Endothelial cell of umbilical vein (primary cell): ENCODE measurements at regions not wholly inside any gene's neighbourhood (a gene's known extent, or its start where the extent isn't known, plus 50 kb on each side); places are given as distances from the start of the nearest gene placed in this dataset.

Experiments used
- EZH2 ChIP-seq: IDR thresholded peaks from 2 replicates; pipeline ENCODE4 v1.6.1; 2012; ENCODE audit warnings: borderline replicate concordance, low read depth, mild to moderate bottlenecking, moderate library complexity, low read length, inconsistent platforms; ENCODE audit not compliant: severe bottlenecking
- MYC ChIP-seq: IDR thresholded peaks from one replicate; pipeline ENCODE4 v1.6.1; 2011; ENCODE audit warnings: mild to moderate bottlenecking, low read depth, low read length
- POLR2A ChIP-seq: IDR thresholded peaks from 2 replicates; pipeline ENCODE4 v1.6.1; 2012; ENCODE audit warnings: low read depth, mild to moderate bottlenecking, control low read depth, low read length
- POLR2AphosphoS5 ChIP-seq: IDR thresholded peaks from 2 replicates; pipeline ENCODE4 v1.6.1; 2012; ENCODE audit warnings: low read depth, mild to moderate bottlenecking, control low read depth, low read length, moderate library complexity; ENCODE audit not compliant: insufficient read depth
- TF ChIP-seq, protein P1 (sequence below), 2 donors: IDR thresholded peaks; 1 replicate in 1 of 2; 2 replicates in 1 of 2; pipeline ENCODE4 v1.5.1; 2011; ENCODE audit warnings: low read length in 2 of 2, mild to moderate bottlenecking in 2 of 2, moderate library complexity in 2 of 2, control low read depth in 1 of 2, inconsistent platforms in 1 of 2, low read depth in 1 of 2; ENCODE audit not compliant: insufficient read depth in 1 of 2; ENCODE audit errors: extremely low read depth in 1 of 2
- TF ChIP-seq, protein P2 (sequence below): IDR thresholded peaks from 2 replicates; pipeline ENCODE4 v1.6.1; 2011; ENCODE audit not compliant: insufficient read depth, insufficient read length

DNA sequence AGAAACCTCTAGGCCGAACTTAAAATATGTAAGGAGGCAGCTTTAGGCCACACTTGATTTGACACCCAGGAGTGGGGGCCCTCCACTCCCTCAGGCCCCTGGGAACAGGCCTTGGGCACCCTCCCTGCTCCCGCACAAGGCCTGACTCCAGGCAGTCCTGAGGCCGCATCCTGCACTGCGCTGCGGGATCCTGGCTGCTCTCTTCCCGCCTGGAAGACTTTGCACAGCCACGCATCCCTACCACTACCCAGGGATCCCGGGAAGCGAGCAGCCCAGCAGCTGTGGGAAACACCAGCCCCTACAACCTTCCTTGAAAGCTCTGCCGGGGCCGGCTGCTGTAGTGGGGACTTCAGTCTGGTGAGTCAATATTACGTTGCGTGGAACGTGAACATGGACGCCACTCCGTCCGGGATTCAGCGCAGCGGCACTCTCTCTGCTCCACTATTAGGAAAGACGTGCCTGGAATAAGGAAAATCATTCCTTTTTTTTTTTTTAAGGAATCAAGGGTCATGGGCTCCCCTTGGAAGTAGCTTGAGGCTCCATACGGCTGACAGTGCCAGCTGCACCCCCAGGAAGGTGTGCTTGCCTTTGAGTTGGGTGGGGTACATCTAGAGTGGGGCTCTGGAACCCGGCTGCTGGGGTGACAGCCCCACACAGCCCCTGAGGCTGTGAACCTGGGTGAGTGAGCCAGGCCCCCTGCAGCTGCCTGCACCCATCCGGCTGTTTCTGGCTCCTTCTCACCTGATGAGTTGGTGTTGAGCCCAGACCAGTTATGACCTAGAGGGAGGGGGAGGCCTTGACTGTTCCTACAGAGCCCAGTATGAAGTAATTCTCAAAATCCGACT, 119.2 kb upstream of the TMEM18 start:
- TF ChIP-seq, protein P1, sequence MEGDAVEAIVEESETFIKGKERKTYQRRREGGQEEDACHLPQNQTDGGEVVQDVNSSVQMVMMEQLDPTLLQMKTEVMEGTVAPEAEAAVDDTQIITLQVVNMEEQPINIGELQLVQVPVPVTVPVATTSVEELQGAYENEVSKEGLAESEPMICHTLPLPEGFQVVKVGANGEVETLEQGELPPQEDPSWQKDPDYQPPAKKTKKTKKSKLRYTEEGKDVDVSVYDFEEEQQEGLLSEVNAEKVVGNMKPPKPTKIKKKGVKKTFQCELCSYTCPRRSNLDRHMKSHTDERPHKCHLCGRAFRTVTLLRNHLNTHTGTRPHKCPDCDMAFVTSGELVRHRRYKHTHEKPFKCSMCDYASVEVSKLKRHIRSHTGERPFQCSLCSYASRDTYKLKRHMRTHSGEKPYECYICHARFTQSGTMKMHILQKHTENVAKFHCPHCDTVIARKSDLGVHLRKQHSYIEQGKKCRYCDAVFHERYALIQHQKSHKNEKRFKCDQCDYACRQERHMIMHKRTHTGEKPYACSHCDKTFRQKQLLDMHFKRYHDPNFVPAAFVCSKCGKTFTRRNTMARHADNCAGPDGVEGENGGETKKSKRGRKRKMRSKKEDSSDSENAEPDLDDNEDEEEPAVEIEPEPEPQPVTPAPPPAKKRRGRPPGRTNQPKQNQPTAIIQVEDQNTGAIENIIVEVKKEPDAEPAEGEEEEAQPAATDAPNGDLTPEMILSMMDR (IDR thresholded peaks at IDR 0.05; ENCODE audit: extremely low read depth in 1 of 2, insufficient read depth in 1 of 2, low read depth in 1 of 2, low read length in 2 of 2), result no peak
- TF ChIP-seq, protein P2, sequence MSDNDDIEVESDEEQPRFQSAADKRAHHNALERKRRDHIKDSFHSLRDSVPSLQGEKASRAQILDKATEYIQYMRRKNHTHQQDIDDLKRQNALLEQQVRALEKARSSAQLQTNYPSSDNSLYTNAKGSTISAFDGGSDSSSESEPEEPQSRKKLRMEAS, result no peak
- TF ChIP-seq POLR2A (no peak), EZH2 (no peak), MYC (no peak), POLR2AphosphoS5 (no peak)
